Muscle layer of colon (tissue), 2 donors: ENCODE measurements at regions not wholly inside any gene's neighbourhood (a gene's known extent, or its start where the extent isn't known, plus 50 kb on each side); places are given as distances from the start of the nearest gene placed in this dataset.

Experiments
- H3K27ac ChIP-seq: one replicate; pipeline ENCODE4 v1.7.0; 2013; ENCODE audit warnings: low read depth, mild to moderate bottlenecking, low read length, moderate library complexity
- H3K27me3 ChIP-seq, 2 donors: one replicate each; pipeline ENCODE4 v1.7.0; 2013; ENCODE audit warnings: low read length in 2 of 2, mild to moderate bottlenecking in 2 of 2; ENCODE audit not compliant: insufficient read depth in 2 of 2, control insufficient read depth in 1 of 2
- H3K36me3 ChIP-seq: one replicate; pipeline ENCODE4 v1.7.0; 2013; ENCODE audit warnings: mild to moderate bottlenecking, low read length; ENCODE audit not compliant: insufficient read depth
- H3K4me1 ChIP-seq: one replicate; pipeline ENCODE4 v1.7.0; 2013; ENCODE audit warnings: mild to moderate bottlenecking, low read length; ENCODE audit not compliant: insufficient read depth
- H3K4me3 ChIP-seq, 2 donors: one replicate each; pipeline ENCODE4 v1.7.0; 2013; ENCODE audit warnings: low read length in 2 of 2, low read depth in 1 of 2, mild to moderate bottlenecking in 1 of 2, moderate library complexity in 1 of 2
- H3K9ac ChIP-seq: one replicate; pipeline ENCODE4 v1.7.0; 2013; ENCODE audit warnings: low read length
- H3K9me3 ChIP-seq: one replicate; pipeline ENCODE4 v1.7.0; 2013; ENCODE audit warnings: mild to moderate bottlenecking, low read length
- donor health status: abdominal sarcoma.
- donor health status: Adenocarcinoma of cecum.

- H3K27ac ChIP-seq, result no peak overlapping the region
- H3K4me1 ChIP-seq, result no peaks in the 10 kb centered on the region
- H3K36me3 ChIP-seq, result no peaks in the 10 kb centered on the region
These were observed 333.3 kb downstream of the SLC16A7 start for GRCh38 chr12:59929110-59929509.

GRCh38 chr12:59934486-59934885, 338.7 kb downstream of the SLC16A7 start:
- Histone ChIP-seq H3K9ac (no peak overlapping the region), H3K27ac (no peak overlapping the region)

More at GRCh38 chr12:59929110-59929509, 333.3 kb downstream of the SLC16A7 start:
- Histone ChIP-seq H3K9ac (no peak overlapping the region), H3K4me3 (no peak overlapping the region), H3K27me3 (no peaks in the 10 kb centered on the region), H3K9me3 (no peaks in the 10 kb centered on the region)

GRCh38 chr12:59936534-59936933, 340.7 kb downstream of the SLC16A7 start:
- no peak overlapping the region for H3K27ac ChIP-seq
- no peaks in the 10 kb centered on the region for H3K27me3 ChIP-seq
- no peak overlapping the region for H3K4me3 ChIP-seq
- H3K4me1 ChIP-seq, result no peaks in the 10 kb centered on the region
- no peaks in the 10 kb centered on the region for H3K9me3 ChIP-seq
- H3K9ac ChIP-seq, result no peak overlapping the region
- no peaks in the 10 kb centered on the region for H3K36me3 ChIP-seq

More at GRCh38 chr12:59934486-59934885, 338.7 kb downstream of the SLC16A7 start:
- Histone ChIP-seq H3K9me3 (no peaks in the 10 kb centered on the region), H3K4me1 (no peaks in the 10 kb centered on the region), H3K27me3 (no peaks in the 10 kb centered on the region), H3K36me3 (no peaks in the 10 kb centered on the region), H3K4me3 (no peak overlapping the region)

- Histone ChIP-seq H3K36me3 (no peaks in the 10 kb centered on the region), H3K4me3 (no peak overlapping the region), H3K4me1 (no peaks in the 10 kb centered on the region), H3K27me3 (no peaks in the 10 kb centered on the region), H3K9ac (no peak overlapping the region), H3K27ac (no peak overlapping the region), H3K9me3 (no peaks in the 10 kb centered on the region)
These were observed 341.3 kb downstream of the SLC16A7 start for GRCh38 chr12:59937148-59937547.

- H3K4me3 ChIP-seq, result no peak overlapping the region
- no peaks in the 10 kb centered on the region for H3K4me1 ChIP-seq
- H3K27ac ChIP-seq, result no peak overlapping the region
- H3K27me3 ChIP-seq, result no peaks in the 10 kb centered on the region
- H3K9me3 ChIP-seq, result no peaks in the 10 kb centered on the region
- H3K36me3 ChIP-seq, result no peaks in the 10 kb centered on the region
- no peak overlapping the region for H3K9ac ChIP-seq
These were observed 342.5 kb downstream of the SLC16A7 start for GRCh38 chr12:59938190-59938962.

- H3K27ac ChIP-seq, result no peak overlapping the region
- H3K36me3 ChIP-seq, result no peaks in the 10 kb centered on the region
- H3K9me3 ChIP-seq, result no peaks in the 10 kb centered on the region
- H3K4me3 ChIP-seq, result no peak overlapping the region
- no peak overlapping the region for H3K9ac ChIP-seq
- no peaks in the 10 kb centered on the region for H3K27me3 ChIP-seq
- no peaks in the 10 kb centered on the region for H3K4me1 ChIP-seq
These were observed 345.0 kb downstream of the SLC16A7 start for GRCh38 chr12:59940631-59941342.

- Histone ChIP-seq H3K9ac (no peak overlapping the region), H3K27ac (no peak overlapping the region), H3K36me3 (no peaks in the 10 kb centered on the region), H3K27me3 (no peaks in the 10 kb centered on the region), H3K9me3 (no peaks in the 10 kb centered on the region), H3K4me3 (no peak overlapping the region), H3K4me1 (no peaks in the 10 kb centered on the region)
These were observed 345.6 kb downstream of the SLC16A7 start for GRCh38 chr12:59941461-59941860.

GRCh38 chr12:59944177-59944576, 348.3 kb downstream of the SLC16A7 start:
- no peaks in the 10 kb centered on the region for H3K36me3 ChIP-seq
- no peaks in the 10 kb centered on the region for H3K27me3 ChIP-seq
- no peak overlapping the region for H3K9ac ChIP-seq
- no peaks in the 10 kb centered on the region for H3K9me3 ChIP-seq
- H3K4me3 ChIP-seq, result no peak overlapping the region
- no peak overlapping the region for H3K27ac ChIP-seq
- H3K4me1 ChIP-seq, result no peaks in the 10 kb centered on the region

GRCh38 chr12:59946635-59947034, 350.8 kb downstream of the SLC16A7 start:
- H3K4me1 ChIP-seq, result no peaks in the 10 kb centered on the region
- H3K9me3 ChIP-seq, result no peaks in the 10 kb centered on the region
- no peak overlapping the region for H3K27ac ChIP-seq
- H3K27me3 ChIP-seq, result no peaks in the 10 kb centered on the region
- H3K36me3 ChIP-seq, result no peaks in the 10 kb centered on the region
- H3K9ac ChIP-seq, result no peak overlapping the region
- H3K4me3 ChIP-seq, result no peak overlapping the region

- no peaks in the 10 kb centered on the region for H3K9me3 ChIP-seq
- no peaks in the 10 kb centered on the region for H3K36me3 ChIP-seq
- H3K27me3 ChIP-seq, result no peaks in the 10 kb centered on the region
- no peak overlapping the region for H3K4me3 ChIP-seq
- no peak overlapping the region for H3K27ac ChIP-seq
- no peak overlapping the region for H3K9ac ChIP-seq
- H3K4me1 ChIP-seq, result no peaks in the 10 kb centered on the region
These were observed 367.7 kb downstream of the SLC16A7 start for GRCh38 chr12:59963546-59963945.

GRCh38 chr12:59972905-59973304, 377.1 kb downstream of the SLC16A7 start:
- Histone ChIP-seq H3K4me3 (no peak overlapping the region), H3K27me3 (no peaks in the 10 kb centered on the region), H3K36me3 (no peaks in the 10 kb centered on the region), H3K9ac (no peak overlapping the region), H3K9me3 (no peaks in the 10 kb centered on the region), H3K4me1 (no peaks in the 10 kb centered on the region), H3K27ac (no peak overlapping the region)
